HG02571 (cell line): ENCODE measurements at regions not wholly inside any gene's neighbourhood (a gene's known extent, or its start where the extent isn't known, plus 50 kb on each side); places are given as distances from the start of the nearest gene placed in this dataset.

ENCODE experiments used
- ATAC-seq: cut with Tn5 transposase; IDR thresholded peaks from one replicate; pipeline ENCODE4 v1.9.1; 2021; ENCODE audit warnings: mild to moderate bottlenecking, moderate library complexity; ENCODE audit not compliant: unreplicated experiment

DNA sequence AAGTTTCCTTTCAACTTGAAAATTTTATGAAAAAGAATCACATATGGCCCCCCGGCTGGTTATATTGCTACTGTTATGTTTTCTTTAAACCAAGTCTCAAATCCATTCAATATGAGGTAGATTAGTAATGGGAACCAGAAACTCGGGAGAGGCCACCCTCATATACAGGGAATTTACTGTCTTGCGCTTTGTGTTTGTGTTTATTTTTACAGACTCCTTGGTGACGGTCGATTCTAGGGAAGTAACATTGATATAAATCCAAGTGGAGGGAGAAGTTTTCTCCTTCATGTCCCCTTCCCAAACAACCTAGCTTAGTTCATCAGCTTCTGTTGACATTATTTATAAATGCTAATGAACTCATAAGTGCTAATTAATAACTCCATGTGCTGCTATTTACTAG is 163.5 kb upstream of the LMO4 start:
- ATAC-seq, result no peak

DNA sequence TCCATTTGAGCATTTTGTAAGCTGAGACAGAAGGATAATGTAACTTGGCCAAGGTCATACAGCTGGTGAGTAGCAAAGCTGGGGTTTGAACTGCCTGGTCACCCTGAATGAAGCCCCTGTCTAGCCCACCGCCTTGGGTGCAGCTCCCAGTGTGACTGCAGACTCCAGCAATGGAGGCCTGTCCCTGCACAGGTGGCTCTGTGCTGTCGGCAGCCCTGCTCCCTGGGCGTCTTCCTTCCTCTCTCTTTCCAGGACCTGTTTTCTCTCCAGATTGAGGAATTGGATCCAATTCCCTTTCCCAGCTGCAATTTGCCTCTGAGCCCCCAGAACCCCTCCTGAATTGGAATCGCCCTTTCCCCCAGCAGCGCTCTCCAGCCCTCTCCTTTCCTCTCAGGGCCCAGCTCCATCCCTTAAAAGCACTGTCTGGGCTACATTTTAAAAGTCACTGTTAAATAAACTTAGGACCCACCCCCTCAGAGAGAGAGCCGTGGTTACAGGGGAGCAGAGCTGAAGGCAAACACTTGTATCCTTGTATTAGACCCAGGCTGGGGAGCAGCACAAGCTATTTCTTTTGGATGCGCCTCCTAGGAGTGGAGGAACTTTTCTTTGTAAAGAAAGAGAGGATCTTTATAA is 161.4 kb upstream of the LMO4 start:
- no peak for ATAC-seq

DNA sequence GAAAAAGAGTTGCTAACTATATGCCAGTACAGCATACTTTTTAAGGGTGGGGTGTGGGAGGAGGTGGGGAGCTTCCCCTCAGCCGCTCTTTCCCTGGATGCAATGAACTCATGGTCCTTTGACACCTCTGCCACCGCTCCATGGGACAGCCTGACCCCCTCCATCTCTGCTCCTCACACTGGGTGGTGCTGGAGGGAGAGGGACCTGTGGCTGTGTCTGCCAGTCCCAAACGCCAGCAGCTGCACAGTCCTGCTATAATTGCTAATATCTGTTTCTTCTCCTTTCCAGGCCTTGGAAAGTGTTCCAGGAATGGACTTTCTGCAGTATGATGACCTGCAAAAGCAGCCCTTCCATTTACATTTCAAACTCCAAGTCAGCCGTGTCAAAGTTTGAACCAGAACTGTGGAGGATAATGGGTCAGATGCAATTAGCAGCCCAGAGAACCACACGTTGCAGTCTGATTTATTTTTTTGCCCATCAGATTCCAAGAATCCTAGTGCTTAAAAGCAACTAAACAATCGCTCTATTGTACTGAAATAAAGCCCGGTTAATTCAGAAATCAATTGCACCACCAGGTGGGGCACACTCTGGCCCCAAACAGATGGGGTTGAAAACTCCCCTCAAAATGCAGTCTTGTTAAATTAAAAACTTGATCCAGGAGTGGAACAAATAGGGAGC is 160.7 kb upstream of the LMO4 start:
- ATAC-seq, result no peak

DNA sequence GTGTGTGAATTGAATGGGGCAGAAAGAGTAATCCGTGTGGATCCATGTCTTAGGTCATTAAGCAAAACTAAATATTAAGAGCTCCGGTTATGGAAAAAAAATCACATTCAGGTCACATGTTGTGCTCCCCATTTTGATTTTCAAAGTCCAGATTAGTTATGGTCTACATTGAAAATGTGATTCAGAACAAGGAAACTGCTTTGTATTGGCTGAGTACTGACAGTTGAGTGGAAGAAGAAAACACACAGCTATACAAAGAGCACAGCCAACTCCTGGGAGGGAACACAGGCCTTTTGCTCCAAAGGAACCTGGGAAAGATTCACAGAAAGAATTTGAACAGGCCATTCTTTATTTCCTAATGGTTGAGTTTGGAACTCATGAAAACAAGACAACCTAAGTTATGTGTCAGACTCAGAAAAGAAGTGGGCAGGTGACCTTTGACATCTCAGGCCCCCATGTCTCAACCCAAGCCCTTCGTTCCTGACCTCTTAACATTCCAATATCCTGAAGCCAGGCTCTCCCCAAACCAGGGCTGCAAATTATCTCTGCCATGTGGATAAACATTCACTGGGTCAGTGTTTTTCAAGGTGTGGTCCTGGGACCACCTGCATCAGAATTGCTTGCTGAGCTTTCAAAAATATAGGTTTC is 159.3 kb upstream of the LMO4 start:
- no peak for ATAC-seq

DNA sequence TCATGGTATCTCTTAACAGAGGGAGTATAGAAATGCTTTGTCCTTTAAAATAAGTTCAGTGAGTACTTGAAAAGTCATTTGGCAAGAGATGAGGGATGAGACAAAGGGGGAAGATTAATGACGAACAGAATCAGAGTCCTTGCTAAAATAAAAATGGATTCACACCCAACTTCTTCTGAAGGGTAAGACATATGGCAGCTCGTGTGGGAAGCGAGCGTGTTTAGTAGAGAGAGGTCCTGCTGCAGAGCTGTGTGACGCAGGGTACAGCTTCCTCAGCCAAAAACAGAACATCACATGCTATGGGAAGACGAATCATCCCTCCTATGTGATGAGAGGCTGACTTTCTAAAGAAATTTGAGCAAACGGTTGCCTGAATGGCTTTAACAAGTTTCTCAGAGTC is 158.5 kb upstream of the LMO4 start:
- no peak for ATAC-seq

DNA sequence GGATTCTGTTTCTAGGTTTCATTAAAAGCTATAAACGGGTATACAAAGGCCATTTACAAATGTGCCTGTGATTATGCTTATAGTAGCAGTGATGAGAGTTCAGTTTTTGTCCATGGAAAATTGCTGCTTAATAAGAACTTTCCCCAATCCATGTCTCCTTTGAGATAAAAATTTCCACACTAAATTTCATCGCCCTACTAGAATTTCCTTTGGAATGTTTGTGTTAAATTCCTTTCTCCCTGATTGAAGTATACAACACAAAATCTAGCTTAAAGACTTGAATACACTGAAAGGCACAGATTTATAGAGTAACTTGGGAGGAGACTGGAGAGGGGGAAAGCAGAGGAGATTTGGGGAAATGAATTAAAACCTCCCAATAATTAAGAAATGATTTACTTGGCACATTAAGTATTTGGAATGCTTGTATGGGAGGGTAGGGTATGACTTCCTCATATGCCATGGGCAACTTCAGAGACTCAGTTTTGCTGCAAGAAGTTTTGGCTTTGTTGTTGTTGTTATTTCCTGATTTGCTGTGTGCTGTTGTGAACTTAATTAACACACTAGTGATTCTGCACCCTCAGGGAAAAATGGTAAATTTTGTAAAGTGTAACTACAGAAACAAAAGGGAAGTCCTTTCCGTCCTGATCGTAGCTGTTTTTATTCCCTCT is 157.6 kb upstream of the LMO4 start:
- no peak for ATAC-seq

DNA sequence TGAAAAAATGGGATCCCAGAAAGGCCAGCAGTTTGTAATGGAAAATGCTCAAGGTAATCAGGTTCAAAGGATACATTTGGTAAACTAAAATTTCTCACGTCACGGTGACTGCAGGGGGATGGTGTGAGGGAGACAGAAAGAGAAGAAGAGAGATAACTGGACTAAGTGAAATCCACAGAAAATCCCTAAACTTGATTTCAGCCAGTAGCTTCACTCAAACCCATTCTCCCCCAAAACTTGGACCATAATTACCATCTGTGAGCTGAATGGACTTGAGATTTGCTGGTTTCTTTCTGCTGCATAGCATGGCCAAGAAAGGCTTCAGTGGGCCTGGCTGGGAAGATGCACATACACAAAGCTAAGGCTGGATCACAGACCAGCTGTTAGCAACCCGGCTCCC is 155.4 kb upstream of the LMO4 start:
- no peak for ATAC-seq

DNA sequence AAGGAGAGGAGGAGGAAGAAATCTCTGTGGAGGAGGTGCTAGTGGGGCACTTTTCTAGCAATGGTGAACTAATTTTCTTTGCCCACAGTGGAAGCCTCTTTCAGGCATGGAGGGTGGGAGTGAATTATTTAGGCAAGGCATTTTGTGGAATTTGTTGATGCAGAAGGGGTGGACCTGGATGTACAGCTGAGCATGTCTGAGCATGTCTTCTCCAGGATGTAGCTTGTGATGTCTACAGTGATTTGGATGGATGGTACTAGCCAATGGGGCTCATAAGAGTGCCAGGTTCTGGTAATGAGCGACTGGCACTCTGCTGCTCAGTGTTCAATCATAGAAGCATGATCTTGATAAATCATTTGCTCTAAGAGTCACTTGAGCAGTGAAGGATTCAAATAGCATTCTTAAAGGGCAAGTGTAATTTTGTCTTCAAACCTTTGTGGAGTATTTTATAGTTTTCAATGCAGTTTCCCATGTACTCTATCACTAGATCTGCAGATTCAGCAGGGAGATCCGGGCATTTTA is 153.9 kb upstream of the LMO4 start:
- ATAC-seq, result no peak

DNA sequence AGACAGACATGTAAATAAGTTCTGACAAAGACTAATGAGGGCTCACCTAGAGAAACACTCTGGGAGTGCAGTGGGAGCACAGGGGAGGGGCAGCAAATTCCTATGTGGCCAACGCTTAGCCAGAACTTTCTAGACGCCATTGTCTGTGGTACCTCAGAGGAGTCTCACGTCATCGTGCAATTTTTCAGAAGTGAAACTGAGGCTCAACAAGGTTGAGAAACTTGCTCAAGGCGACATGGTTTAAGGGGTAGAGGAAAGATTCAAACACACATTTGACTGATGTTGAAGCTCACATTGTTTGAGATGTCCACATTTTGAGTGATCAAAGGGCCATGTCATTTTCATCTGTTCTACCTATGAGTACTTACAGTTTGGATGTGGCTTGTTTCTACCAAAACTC is 152.6 kb upstream of the LMO4 start:
- ATAC-seq, result no peak

DNA sequence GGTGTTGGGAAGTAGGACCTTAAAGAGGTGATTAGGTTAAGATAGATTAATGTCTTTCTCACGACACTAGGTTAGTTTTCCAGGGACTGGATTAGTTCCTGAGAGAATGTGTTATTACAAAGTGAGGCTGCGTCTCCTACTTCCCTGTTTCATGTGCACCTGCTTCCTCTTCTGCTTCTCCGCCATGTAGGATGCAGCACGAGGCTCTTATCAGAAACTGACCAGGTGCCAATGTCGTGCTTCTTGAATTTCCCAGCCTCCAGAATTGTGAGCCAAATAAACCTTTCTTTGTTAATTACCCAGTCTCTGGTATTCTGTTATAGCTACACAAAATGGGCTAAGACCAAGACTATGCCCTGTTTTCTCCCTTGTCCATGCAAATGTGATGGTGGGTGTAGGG is 152.2 kb upstream of the LMO4 start:
- no peak for ATAC-seq

DNA sequence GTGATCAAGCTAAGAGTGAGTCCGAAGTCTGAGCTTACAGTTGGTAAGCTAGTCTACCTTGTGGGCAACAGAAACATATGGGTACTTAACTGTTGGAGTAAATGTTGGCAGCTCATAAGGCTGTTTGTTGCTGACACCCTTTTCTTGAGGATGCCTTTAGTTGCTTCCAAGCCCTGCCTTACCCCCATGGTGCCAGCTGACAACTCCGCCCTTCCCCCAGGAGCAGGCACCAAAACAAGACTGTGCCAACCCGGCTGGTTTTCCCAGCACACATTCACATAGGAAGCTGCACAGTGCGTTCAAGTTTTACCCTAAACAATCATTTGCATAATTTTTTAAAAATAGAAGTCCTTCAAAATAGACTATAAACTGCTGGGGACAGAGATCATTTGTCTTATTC is 150.2 kb upstream of the LMO4 start:
- ATAC-seq, result no peak

DNA sequence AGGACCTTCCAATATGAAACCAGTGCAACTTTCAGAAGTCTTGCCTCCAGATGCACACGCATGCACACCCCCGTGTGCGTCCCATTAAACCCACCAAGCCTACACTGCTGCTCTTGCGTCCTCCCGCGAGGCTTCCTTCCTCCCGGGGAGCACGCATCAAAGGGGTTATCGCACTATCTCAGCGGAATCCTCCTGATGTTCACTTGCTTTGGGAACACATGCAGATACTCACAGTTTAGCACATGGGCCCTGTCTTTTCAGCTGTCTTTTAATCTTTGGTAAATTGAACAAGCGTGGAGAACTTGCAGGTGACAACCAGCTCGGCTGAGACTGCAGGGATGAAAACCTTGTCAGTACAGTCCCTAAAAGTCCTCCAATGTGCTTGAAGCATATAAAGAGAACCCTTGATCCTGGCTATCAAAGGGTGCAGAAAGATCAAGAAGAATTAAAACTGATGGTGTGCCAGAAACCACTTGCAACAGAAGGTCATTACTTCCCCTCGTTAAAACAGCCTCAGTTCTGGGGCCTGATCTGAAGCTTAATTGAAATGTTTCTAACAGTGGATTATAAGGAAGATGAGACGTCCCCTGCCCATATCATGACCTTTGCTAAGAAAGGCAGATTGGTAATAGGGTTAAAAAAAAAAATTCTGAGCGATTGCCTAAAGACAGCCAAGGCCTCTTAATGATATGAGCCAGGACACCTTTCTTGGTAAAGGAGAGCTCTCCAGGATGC is 149.4 kb upstream of the LMO4 start:
- ATAC-seq, result no peak

DNA sequence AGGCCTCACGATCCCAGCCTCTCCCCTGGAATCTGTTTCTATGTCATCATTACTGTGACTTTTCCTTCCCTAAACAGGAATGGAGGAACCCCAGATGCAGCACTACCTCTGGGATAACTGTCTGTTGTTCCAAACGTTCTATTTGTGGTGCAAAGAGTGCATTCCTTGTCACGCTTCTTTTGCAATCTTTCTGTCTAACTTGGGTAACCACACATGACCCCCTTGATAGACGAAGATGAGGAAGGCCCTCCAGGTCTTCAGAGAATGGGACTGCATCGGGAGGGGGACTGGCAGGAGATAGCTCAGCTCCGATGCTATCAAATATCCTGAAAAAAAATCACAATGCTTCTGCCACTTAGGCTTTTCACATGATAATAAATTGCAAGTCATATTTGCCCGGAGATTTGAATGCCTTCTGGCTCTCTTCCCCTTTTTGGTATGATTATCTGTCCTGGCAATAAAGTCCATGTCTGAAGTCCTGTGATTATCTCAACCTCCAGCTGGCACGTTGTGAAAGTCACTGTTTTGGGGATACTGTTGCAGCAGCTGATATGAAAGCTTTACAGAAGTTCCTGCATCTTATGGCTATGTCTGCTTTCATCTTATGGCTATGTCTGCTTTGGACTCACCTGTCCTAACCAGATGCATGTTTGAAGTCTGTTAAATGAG is 148.7 kb upstream of the LMO4 start:
- no peak for ATAC-seq

DNA sequence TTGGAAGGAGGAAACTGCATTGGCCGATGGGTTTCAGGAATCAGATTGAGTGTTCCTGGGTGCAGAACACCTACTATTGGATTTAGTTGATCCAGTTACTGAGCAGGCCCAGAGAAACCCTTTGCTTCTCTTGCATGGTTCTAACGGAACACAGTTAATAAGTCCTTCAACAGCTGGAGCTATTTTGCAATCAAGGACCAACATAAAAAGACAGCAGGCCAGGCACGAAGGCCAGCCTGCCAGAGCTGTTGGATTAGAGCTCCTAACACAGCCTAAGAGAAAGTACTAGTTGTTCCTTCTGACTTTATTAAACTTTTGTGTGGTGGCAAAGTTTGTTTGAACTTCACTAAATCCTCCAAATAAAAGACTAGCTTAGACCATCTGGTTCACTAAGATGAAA is 148.0 kb upstream of the LMO4 start:
- ATAC-seq, result no peak

DNA sequence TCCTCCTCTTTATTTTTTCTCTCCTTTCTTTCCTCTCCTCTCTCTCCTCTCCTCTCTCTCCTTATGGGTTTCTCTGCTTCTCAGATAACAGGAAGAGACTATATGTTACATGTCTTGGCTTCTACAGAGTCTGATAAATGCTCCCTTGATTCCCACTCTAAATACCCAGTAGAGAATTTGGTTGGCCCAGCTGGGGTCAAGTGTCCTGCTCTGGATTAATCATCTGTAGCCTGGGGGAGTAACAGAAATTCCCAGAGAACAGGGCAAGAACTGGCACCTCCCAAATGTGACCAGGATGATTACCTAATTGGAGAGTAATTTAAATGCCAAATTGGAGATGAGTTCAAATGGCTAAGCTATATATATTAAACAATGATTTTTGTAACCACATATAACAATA is 146.1 kb upstream of the LMO4 start:
- ATAC-seq, result no peak

DNA sequence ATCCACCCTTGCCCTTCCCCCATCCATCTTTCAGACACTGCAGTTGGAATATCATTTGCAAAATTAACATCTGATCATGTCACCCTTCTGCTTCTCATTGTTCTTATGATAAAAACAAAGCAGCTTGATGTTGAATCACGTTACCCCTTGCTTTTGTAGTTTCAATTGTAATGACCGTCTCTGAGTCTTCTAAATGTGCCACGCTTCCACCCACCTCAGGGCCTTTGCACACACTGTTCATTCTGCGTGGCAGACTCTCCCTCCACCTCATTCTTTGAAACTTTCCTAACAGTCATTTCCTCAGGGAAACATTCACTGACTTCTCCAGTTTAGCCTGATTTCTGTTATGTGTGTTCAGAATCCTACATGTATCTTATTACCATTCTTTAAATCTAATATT is 143.6 kb upstream of the LMO4 start:
- ATAC-seq, result no peak

DNA sequence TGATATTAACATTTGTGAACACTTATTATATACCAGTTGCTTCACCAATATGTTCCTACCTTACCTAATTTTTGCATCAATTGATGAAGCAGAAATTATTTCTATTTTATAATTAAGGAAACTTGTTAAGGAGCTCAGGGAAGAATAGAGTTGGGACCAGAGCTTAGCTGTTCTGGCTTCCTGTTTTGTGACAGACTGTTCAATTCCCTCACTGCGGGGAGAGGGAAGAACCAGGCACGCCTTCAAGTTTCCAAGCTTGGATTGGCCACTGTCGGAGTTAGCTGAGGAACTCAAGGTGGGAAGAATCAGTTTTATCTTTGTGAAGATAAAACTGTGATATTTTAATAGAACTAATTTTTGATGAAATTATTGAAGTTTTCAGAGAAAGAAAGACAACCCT is 142.3 kb upstream of the LMO4 start:
- no peak for ATAC-seq

DNA sequence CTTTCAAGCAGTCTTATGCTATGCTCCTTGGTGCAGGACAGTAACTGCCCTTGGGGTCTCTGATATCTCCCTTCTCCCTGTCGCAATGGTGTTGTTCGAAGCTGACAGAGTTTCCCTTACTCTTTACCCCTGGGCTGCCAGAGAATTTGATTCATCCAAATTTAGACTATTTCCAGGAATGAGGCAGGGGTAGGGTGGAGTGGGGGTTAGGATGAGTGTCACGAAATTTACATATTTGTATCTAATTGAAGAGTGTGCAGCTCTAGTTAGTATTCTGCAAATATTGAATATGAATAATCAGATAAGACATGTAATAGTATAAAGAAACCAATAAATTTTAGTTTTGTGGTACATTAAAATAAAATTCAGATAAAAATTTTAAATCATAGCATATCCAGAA is 140.0 kb upstream of the LMO4 start:
- ATAC-seq, result no peak

DNA sequence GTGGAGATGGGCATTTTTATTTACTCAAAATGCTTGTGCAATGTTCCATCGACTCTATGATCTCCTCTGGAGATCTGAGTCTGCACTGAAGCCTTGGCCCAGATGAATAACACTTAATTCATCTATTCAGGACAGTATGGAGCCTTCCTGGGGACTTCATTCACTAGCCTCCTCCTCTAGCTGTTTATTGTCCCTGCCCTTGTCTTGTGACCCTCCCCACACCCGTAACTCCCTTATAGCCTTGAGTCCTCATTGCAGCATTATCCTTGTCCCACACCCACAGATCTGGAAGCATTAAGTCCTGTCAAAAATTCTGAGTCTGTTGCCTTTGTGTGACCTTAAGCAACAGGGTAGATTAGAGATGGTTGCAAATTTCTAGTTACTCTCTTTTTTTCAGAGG is 138.3 kb upstream of the LMO4 start:
- no peak for ATAC-seq

DNA sequence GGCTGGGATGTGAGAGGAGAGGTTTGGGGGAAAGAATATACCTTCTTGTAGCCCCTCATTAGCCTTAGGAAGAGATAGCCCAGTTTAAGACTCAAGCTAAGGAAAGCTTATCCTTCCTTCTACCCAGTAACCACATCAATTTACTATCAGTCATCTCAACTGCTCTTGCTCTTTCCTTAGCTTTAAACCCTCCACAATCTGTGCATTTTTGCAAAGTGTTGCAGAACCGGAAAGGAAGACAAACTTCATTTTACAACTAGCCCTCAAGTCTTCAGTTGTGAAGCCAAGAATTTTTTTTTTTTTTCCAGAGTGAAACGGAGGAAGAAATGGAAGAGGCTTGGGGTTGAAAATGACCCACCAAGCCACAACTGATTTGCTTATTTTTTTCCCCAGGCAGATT is 137.0 kb upstream of the LMO4 start:
- ATAC-seq, result no peak
